Endothelial cell of hepatic sinusoid (primary cell): ENCODE measurements at regions not wholly inside any gene's neighbourhood (a gene's known extent, or its start where the extent isn't known, plus 50 kb on each side); places are given as distances from the start of the nearest gene placed in this dataset.

Experiments
- in situ Hi-C: cut with HindIII; loops from 2 replicates; pipeline ENCODE4 v1.10.0; 2017; ENCODE audit warnings: low sequenced_read_pairs

DNA sequence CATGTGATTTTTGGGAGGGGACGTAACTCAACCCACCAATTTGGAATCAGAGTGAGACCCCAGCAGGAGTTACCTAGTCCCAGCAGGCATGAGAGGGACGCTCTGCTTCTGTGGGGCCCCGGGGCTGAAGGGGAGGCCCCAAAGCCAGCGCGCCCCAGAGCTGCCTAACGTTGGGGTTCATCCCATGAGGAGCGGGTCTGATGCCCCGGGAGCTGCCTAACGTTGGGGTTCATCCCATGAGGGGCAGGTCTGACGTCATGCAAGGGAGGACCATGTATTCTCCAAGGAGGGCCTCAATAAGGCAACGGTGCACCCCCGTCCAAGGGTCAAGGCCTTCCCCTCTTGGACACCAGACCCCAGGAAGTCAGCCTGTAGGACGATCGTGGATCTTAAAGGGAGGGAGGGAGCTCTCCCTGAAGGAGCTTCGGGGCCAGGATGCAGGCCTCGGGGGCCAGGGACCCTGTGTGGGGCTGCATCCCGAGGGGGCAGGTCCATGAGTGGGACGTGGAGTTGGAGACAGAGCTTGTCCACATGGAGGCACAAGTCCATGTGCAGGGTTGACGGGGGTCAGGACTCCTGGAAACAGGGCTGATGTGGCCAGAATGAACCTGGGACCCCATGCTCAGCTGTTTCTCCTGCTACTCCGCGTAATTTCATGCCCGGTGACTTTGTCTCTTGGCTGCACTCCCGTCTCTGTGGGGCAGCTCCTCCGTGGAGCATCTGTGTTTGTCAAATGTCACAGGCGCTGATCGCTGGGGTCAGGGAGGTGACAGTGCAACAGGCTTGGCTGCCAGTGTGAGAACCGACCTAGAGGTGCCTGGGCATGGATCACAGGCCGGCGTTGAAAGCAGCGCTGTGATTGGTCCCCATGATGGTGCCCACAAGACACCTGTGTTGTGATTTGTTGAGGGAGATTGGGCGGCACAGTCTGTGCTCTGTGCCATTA, 1029.1 kb downstream of the BRD1 start:
- in situ Hi-C loops = no loop called here

DNA sequence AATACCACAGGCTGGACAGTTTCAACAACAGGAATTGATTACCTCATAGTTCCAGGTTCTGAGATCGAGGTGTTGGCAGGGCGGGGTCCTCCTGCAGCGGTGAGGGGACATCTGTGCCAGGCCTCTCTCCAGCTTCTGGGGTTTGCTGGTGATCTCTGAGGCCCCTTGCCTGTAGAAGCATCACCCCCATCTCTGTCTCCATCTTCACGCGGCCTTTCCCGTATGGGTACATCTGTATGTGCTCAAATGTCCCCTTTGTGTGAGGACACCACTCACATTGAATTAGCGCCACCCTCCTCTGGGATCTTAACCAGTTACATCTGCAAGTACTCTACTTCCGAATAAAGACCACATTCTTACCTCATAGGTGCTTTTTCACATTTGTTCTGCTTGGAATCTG, 1029.9 kb downstream of the BRD1 start:
- in situ Hi-C loops = no loop called here

DNA sequence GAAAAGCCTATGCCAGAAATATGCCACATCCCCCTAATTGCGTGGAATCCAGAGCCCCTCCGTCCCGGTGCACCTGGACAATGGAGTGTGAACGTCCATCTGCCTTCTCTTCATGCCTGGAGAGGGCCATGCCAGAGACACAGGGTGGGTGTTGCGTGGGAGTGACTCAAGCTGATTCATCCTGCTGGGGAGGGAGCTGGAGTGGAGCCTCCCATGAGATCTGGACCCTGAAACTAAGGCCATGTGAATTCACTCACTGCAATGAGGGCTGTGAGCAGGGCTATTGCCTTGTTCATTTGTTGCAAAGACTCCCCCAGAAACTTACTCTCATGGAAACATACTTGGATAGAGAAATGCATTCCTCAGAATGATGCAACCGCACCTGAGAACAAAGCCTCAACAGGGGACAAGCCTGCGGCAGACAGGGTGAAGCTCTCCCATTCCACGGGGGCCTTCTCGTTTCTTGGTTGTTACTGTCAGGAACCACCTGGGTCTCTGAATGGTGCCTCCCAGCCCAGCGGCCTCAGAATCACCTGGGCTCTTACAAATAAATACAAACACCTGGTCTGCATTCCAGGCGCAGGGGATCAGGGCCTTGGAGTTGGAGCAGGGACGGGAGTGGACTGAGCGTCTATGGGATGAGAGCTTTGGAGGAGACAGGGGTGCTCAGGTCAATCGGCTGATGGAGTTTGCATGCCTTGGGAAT, 1031.2 kb downstream of the BRD1 start:
- in situ Hi-C loops = no loop called here

DNA sequence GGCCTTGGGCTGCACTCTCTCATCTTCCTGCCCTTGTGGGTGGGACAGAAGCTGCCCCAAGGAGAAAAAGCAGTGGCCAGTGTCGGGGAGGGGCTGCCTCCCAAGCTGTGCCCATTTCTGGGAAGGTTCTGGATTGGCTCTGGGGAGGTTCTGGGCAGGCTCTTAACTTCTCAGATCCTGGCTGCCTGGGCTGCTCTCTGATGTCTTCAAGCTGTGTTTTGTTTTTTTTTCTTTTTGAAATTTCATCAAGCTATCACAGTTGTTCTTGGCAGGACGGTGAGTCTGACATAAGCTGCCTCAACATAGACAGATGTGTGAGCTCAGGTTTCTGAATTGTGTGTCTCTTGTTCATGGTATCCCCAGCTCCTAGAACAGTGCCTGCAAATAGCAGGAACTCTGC, 1032.0 kb downstream of the BRD1 start:
- in situ Hi-C loops = no loop called here

DNA sequence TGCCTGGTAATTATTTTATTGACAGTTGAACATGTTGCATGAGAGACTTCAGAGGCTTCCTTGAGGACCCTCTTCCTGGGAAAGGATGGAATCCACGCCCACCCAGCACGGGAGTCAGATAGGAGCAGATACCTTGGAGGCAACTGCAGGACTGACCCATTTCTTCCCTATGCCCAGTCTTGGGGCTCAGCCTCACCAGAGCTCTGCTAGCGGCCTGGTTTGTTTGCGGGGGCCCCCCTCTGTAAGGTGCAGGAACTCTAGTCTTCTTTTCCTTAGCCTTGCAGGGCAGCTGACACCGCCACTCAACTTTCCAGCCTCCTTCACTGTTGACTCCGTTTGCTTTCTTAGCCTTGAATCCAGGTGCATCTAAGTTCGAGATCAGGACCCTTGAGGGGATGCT, 1032.8 kb downstream of the BRD1 start:
- in situ Hi-C loops = no loop called here

DNA sequence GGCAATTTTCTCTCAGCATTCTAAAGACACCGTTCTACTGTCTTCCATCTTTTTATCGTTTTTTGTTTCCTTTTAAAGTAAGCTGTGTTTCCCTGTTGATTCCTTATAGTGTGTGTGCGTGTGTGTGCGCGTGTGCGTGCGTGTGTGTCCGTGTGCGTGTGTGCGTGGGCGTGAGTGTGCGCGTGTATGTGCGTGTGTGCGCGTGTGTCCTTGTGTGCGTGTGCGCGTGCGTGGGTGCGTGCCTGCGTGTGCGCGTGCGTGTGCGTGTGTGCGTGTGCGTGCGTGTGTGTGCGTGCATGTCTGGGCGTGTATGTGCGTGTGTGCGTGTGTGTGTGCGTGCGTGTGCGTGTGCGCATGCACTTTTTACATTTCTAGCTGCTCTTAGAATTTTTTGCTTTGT, 1033.7 kb downstream of the BRD1 start:
- in situ Hi-C loops = no loop called here

DNA sequence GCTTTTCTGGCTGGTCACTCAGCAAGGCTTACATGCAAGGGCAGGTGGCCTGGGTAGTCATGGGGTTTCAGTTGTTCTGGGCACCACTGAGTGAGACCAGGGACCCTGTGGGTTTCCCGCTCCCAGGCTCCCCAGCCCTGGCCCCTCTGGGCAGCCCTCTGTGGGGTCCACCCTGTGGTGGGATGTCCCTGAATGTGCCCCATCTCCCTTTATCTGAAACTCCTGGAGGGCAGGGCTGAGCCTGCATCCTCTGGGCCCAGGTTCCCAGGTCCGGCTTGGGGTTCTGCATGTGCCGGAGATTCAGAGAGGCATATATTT, 1041.0 kb downstream of the BRD1 start:
- in situ Hi-C loops = no loop called here

DNA sequence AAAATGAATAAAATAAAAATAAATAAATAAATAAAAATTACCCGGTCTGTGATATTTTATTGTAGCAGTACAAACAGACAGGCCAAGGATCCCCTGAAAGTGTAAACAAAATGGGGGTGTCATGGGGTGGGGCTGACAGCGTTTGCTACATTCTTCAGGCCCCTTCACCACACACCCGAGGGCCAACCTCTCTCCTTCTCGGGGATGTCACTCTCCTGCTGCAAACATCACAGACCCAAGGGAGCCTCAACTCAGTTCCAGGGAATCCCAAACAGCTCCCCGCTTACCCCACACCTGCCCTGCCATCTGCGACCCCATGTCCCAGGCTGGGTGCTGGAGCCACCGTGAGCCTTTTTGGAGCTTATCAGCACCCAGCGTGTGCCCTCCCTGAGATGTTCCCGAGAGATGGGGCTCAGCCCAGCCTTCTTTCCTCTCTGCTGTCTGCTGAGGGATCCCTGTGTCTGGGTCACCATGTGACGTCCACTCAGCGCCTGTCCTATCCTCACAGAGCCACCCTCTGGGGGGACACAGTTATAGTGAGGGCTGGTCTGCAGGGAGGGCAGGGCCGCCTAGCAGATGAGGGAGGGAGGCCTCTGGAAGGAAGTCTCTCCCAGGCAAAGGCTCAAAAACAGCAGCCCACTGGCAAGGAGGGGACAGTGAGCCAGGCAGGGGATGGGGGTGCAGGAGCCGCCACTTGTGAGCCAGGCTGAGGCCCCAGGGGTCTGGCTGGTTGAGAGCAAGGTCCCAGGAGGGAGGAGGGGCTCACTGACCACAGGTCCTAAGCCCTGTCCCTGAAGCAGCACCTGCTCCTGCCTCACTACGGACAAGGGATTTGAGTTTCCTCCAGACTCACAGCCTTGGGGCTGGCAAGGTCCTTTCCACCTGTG, 1041.6 kb downstream of the BRD1 start:
- in situ Hi-C loops = no loop called here

DNA sequence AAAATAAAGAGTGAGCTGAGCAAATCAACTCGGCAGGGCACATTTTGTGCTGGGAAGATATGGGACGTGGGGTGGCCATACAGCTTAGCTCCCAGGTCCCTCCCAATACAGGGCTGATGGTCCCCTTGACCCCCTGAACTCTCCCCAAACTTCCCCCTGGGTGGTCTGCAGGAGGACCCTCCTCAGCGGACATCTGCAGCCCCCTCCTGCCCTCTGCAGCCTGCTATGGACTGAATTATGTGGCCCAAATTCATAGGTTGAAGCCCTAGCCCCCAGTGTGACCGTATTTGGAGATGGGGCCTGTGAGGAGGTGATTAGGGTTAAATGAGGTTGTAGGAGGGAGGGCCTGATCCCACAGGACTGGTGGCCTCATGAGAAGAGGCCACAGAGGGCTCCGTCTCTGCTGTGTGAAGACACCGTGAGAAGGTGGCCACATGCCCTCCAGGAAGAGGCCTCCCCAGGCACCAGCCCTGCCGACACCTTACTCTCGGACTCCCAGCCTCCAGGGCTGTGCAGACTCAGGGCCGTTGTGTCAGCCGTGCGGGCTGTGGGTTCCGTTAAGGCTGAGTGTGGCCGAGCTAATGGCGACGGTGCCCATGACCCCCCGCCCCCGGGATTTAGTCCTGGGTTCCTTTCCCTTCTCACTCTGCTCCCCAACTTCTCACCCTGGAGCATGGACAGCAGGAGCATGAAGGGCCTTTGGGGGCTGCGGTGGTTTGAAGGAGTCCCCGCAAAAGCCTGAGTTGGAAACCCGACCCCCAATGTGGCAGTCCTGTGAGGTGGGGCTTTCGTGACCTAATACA, 1042.8 kb downstream of the BRD1 start:
- in situ Hi-C loops = loop anchor here (5.0 kb wide), 1 partner anchor 67 kb away; no protein-coding TSS in a partner anchor

DNA sequence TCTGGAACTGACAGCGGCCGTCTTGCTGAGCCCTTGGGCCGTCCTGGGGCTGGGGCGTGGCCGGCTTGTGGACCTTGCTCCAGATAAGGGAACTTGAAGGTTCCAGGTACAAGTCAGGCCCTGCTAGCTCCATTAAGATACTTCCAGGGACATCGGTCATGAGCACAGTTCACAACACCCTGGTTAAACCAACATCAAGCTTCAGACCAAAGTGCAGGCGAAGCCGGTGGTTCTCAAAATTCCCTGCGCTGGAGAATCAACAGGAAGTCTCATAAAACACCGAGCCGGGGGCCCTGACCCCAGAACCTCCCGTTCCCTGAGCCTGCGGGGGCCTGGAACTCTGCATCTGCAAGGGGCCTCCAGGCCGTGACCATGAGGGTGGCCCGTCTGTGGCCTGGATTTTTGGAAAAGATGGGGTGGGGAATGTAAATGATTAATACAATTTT, 1043.8 kb downstream of the BRD1 start:
- in situ Hi-C loops = loop anchor here (5.0 kb wide), 1 partner anchor 68 kb away; no protein-coding TSS in a partner anchor

DNA sequence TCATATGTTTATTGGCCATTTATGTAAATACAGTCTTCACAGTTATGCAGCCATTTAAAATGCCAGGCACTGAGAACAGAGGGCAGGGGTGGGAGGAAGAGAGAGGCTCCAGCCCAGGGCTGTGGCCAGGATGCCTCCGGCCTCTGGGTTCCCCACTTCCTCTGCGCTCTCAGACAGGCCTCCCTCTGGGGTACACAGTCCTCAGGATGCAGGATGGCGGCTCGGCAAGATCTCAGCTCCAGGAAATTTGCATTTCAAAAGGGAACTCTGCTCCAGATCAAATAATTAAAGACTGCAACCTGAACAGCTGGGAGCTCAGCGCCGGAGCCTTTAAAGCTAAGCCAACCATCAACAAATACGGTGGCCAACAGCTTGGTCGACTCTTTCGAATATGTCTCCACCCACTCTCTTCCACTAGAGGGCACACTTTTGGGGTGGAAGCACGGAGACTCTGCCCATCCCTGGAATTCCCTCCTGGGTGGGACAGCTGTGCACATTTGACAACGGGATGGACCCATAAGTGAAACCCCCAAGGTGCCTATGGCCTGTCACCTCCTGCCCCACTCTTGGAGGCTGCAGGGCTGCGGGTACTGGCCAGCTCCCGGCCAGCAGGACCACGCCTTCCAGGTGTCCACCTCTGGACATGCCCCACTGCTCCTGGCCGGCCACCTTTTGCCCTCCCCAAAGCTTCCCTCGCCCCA, 1044.7 kb downstream of the BRD1 start:
- in situ Hi-C loops = loop anchor here (5.0 kb wide), 1 partner anchor 69 kb away; no protein-coding TSS in a partner anchor

DNA sequence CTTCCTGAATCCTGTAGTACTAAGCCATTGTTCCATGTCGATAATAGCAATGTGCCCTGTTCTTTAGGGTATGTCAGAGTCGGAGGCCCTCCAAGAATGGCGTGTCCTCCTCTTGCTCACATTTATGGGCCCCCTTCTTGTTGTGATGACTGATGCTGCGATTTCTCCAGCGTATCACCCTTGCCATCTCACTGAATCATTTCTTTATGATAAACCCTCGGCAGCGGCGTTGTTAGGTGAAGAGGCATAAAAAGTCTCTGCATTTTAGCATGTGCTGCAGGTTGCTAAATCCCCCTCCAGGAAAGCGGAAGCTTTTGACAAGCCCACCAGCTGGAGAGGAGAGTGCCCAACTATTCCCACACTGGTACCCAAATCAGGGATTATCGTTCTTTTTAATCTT, 1045.3 kb downstream of the BRD1 start:
- in situ Hi-C loops = loop anchor here (5.0 kb wide), 1 partner anchor 70 kb away; no protein-coding TSS in a partner anchor

DNA sequence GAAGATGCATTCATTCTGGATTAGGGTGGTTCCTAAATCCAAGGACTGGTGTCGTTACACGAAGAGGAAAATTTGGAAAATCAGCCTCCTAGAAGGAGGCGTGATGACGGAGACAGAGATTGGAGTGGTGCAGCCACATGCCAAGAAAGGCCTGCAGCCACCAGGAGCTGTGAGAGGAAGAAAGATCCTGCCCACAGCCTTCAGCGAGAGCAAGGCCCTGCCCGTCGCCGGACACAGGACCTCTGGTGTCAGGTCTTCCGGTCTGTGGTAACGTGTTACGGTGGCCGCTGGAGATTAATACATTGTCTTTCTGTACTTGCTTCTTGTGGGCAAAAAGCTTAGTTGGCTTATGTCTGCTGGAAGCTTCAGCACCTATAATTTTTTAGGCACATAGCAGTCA, 1045.8 kb downstream of the BRD1 start:
- in situ Hi-C loops = loop anchor here (5.0 kb wide), 1 partner anchor 70 kb away; no protein-coding TSS in a partner anchor

DNA sequence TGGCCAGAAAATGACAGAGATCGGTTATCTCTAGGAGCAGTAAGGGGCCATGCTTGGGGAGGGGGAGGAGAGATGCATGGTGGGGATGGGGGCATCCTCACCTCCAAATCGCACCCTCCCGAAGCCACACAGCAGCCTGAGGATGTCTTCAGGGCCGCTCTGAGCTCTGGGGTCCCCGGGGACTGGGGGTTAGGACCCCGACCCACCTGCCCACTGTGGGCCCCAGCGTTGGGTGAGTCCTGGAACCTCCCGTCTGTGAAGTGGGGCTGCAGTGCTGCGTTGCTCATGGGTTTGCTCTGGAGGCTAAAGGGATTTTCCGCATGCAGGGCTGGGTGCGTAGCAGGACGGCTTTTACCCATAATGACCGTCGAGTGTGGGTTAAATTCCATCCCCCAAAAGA, 1046.3 kb downstream of the BRD1 start:
- in situ Hi-C loops = loop anchor here (5.0 kb wide), 1 partner anchor 71 kb away; no protein-coding TSS in a partner anchor

DNA sequence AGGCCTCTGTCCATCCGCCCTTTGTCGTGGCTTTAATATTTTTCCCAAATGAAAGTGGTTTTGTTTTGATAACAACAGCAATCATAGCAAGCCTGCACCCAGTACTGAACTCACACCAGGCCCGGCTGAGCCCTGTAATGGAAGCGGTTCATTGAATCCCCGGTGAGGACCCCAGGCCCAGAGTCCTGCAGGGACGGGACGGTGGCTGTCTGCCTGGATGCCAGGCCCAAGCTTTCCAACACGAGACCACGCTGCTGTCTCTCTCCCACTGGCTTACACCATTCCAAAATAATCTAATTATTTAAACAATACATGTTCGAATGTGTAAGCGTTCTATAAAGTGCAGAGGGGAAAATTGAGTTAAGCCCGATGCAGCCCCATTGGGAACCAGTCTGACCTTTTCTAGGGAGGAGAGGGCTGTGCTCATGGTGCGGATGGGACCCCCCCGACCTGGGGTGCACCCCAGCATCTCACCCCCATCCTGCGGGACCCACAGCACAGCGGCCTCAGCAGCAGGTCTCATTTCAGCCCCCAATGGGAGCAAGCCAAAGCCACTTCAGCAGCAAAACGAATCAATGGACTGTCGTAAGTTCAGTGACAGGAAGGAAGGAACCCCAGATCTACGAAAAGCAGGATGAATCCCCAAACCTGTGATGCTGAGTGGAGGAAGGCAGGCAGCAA, 1046.9 kb downstream of the BRD1 start:
- in situ Hi-C loops = loop anchor here (5.0 kb wide), 1 partner anchor 72 kb away; no protein-coding TSS in a partner anchor

DNA sequence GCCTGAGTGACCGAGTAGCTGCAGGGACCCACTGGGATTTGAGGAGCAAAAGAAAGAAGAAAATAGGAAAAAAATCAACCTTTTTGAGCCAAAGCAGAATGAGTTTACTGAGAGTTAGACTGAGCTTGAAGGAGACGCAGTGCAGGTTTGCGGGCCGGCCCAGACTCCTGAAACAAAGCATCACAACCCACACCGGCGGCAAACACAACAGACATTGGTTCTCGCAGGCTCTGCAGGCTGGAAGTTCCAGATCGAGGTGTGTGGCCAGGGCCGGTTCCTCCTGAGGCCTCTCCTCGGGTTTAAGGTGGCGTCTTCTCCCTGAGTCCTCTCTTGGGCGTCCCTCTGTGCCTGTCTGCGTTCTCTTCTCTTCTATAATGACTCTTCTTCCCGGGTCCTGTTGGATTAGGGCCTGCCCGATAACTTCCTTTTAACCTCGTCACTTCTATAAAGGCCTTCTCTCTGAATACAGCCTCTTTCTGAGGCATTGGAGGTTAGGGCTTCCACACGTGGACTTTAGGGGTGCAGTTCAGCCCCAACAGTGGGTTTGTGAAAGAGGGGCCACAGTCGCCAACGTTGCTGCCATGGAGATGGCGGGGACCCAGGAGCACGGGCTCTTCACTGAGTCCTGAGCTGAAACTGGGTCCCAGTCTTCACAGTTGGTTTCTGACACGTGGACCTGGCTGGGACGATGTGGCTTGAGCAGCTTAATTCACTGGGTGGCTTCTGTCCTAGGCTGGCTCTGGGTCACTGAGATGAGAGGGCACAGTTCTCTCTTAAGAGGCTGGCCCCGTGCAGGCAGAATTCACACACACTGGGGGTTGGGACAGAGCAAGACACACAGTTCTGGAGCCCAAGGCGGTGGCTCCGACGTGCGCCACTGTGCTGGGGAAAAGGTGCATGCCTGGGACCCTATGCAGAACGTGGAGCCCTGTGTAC, 1047.7 kb downstream of the BRD1 start:
- in situ Hi-C loops = loop anchor here (5.0 kb wide), 1 partner anchor 72 kb away; no protein-coding TSS in a partner anchor

DNA sequence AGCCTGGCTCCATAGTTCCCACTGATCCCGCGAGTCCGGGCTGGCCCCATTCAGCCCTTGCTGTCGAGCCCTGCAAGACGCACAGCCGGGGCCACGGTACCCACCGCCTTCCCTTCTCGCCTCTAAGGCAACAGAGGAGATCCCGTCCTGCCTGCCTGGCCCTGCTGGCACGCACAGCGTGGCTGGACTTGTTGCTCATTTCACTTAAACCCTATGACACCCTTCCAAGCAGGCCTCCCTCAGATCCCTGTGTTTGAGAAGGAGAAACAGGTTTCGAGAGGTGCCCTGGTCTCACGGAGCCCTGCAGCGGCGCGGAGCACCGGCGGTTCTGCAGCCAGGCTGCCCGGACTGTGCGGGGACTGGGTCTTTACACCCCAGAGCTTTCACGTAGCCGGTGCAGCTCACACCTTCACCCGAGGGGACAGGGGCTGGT, 1048.4 kb downstream of the BRD1 start:
- in situ Hi-C loops = no loop called here
